OCI-LY7 (cell line): ENCODE measurements at regions not wholly inside any gene's neighbourhood (a gene's known extent, or its start where the extent isn't known, plus 50 kb on each side); places are given as distances from the start of the nearest gene placed in this dataset.

Source experiments
- BruUV-seq: library from RNA; stranded (reverse); fragments of 400-500 nt; replicated peaks from 2 replicates; lab custom pipeline; 2021; lab: Mats Ljungman, UMichigan
- CTCF ChIA-PET: fragments of 300-600 bp; sonication (Branson Sonifier 250); formaldehyde crosslinking; loops from one replicate; lab custom pipeline; 2022; ENCODE audit warnings: antibody characterized with exemption; ENCODE audit not compliant: unreplicated experiment; lab: Charles Lee
- POLR2A ChIA-PET: fragments of 300-600 bp; sonication (Branson Sonifier 250); formaldehyde crosslinking; loops from one replicate; lab custom pipeline; 2022; ENCODE audit warnings: antibody characterized with exemption; lab: Charles Lee
- DNase-seq: peaks from one replicate; pipeline ENCODE4 v3.0.0-alpha.2; 2015; ENCODE audit warnings: low spot score
- H2AFZ ChIP-seq: fragments of 200-600 bp; sonication (generic), shearing (Covaris generic); 2 replicates; pipeline ENCODE4 v1.6.1; 2014; ENCODE audit warnings: mild to moderate bottlenecking, antibody characterized with exemption, low read length, moderate library complexity
- H3K27ac ChIP-seq: fragments of 200-600 bp; sonication (generic); 2 replicates; pipeline ENCODE4 v1.5.1; 2014; ENCODE audit warnings: mixed run types, low read depth, mild to moderate bottlenecking, moderate library complexity, low read length, inconsistent platforms; ENCODE audit not compliant: poor library complexity, severe bottlenecking
- H3K36me3 ChIP-seq: fragments of 200-600 bp; sonication (generic); 2 replicates; pipeline ENCODE4 v1.6.1; 2014; ENCODE audit warnings: mild to moderate bottlenecking, antibody characterized with exemption, low read length, moderate library complexity, mixed read lengths; ENCODE audit not compliant: insufficient read depth
- H3K4me1 ChIP-seq: fragments of 200-600 bp; sonication (generic); 2 replicates; pipeline ENCODE4 v1.5.1; 2014; ENCODE audit warnings: mild to moderate bottlenecking, low read length; ENCODE audit not compliant: insufficient read depth, poor library complexity, severe bottlenecking
- H3K4me2 ChIP-seq: fragments of 200-600 bp; sonication (generic); 2 replicates; pipeline ENCODE4 v1.6.1; 2014; ENCODE audit warnings: mild to moderate bottlenecking, low read length
- H3K4me3 ChIP-seq: fragments of 200-600 bp; sonication (generic); 2 replicates; pipeline ENCODE4 v1.5.1; 2014; ENCODE audit warnings: mild to moderate bottlenecking, low read depth, low read length; ENCODE audit not compliant: poor library complexity, severe bottlenecking
- H3K79me2 ChIP-seq: fragments of 200-600 bp; sonication (generic); 2 replicates; pipeline ENCODE4 v1.6.1; 2016; ENCODE audit warnings: low read depth, mild to moderate bottlenecking, low read length, moderate library complexity, mixed read lengths; ENCODE audit not compliant: insufficient read depth
- H3K9me2 ChIP-seq: fragments of 200-600 bp; sonication (generic); 2 replicates; pipeline ENCODE4 v1.6.1; 2016; ENCODE audit warnings: mild to moderate bottlenecking, low read length, mixed read lengths; ENCODE audit not compliant: insufficient read depth
- H3K9me3 ChIP-seq: fragments of 200-600 bp; sonication (generic); 2 replicates; pipeline ENCODE4 v1.6.1; 2014; ENCODE audit warnings: mild to moderate bottlenecking, mixed run types, low read length, mixed read lengths
- H4K20me1 ChIP-seq: fragments of 200-600 bp; sonication (generic); 2 replicates; pipeline ENCODE4 v1.6.1; 2014; ENCODE audit warnings: mild to moderate bottlenecking, antibody characterized with exemption, low read length, moderate library complexity, mixed read lengths; ENCODE audit not compliant: insufficient read depth
- CTCF ChIP-seq: fragments of 200-600 bp; sonication (generic); conservative IDR thresholded peaks from 2 replicates; pipeline ENCODE4 v1.5.1; 2014; ENCODE audit warnings: mild to moderate bottlenecking, antibody characterized with exemption, low read length, moderate library complexity, mixed read lengths
- EZH2phosphoT487 ChIP-seq: fragments of 200-600 bp; sonication (generic); IDR thresholded peaks from 2 replicates; pipeline ENCODE4 v1.6.1; 2018; ENCODE audit warnings: low read depth, borderline replicate concordance, mild to moderate bottlenecking, mixed run types, antibody characterized with exemption, low read length, moderate library complexity, mixed read lengths
- intact Hi-C: fragments of 100-400 bp; cut with micrococcal nuclease; formaldehyde crosslinking; loops from one replicate; pipeline ENCODE4 v1.10.0; 2022; ENCODE audit not compliant: unreplicated experiment

- intact Hi-C loops = no loop called here
- no peak overlapping the region for H2AFZ ChIP-seq
- H3K4me3 ChIP-seq = no peak overlapping the region
- CTCF ChIA-PET = no interaction called here
- no peak overlapping the region for H3K27ac ChIP-seq
- H3K9me2 ChIP-seq = no peaks in the 10 kb centered on the region
- no TSS peak for BruUV-seq
- H4K20me1 ChIP-seq = no peaks in the 10 kb centered on the region
- TF ChIP-seq CTCF = no peak
- TF ChIP-seq EZH2phosphoT487 = no peak
- H3K36me3 ChIP-seq = no peaks in the 10 kb centered on the region
- DNase-seq = no peak
- no peaks in the 10 kb centered on the region for H3K4me1 ChIP-seq
- no peak overlapping the region for H3K4me2 ChIP-seq
- no peaks in the 10 kb centered on the region for H3K79me2 ChIP-seq
- H3K9me3 ChIP-seq = no peaks in the 10 kb centered on the region
- POLR2A ChIA-PET = no interaction called here
Observed at GRCh38 chr1:172874950-172875349, 175.8 kb downstream of the TNFSF18 start.

- no peak overlapping the region for H3K4me2 ChIP-seq
- no peak for TF ChIP-seq EZH2phosphoT487
- TF ChIP-seq CTCF = no peak
- BruUV-seq = no TSS peak
- CTCF ChIA-PET = no interaction called here
- H2AFZ ChIP-seq = no peak overlapping the region
- POLR2A ChIA-PET = no interaction called here
- no peak for DNase-seq
- no peaks in the 10 kb centered on the region for H3K4me1 ChIP-seq
- H3K79me2 ChIP-seq = no peaks in the 10 kb centered on the region
- H3K36me3 ChIP-seq = no peaks in the 10 kb centered on the region
- no peaks in the 10 kb centered on the region for H3K9me3 ChIP-seq
- no peak overlapping the region for H3K4me3 ChIP-seq
- intact Hi-C loops = no loop called here
- H3K27ac ChIP-seq = no peak overlapping the region
- no peaks in the 10 kb centered on the region for H4K20me1 ChIP-seq
- H3K9me2 ChIP-seq = no peaks in the 10 kb centered on the region
Observed at GRCh38 chr1:172875892-172876291, 174.8 kb downstream of the TNFSF18 start.

- no peaks in the 10 kb centered on the region for H3K79me2 ChIP-seq
- POLR2A ChIA-PET = interaction anchor here (0.9 to 1.3 kb wide), 2 partner anchors 10 to 23 kb away, joined by 3 to 5 read pairs; no protein-coding TSS in a partner anchor
- CTCF ChIA-PET = interaction anchor here (0.6 kb wide), 1 partner anchor 373 kb away, joined by 3 read pairs; no protein-coding TSS in a partner anchor
Observed at GRCh38 chr1:172882385-172882784, 168.4 kb downstream of the TNFSF18 start.

More at GRCh38 chr1:172882385-172882784, 168.4 kb downstream of the TNFSF18 start:
- no peaks in the 10 kb centered on the region for H3K36me3 ChIP-seq
- no peaks in the 10 kb centered on the region for H4K20me1 ChIP-seq
- H3K4me2 ChIP-seq = no peak overlapping the region
- peaks cover 8% of the 10 kb centered on the region for H3K4me1 ChIP-seq
- no peaks in the 10 kb centered on the region for H3K9me3 ChIP-seq
- no peak for DNase-seq
- no peak overlapping the region for H3K4me3 ChIP-seq
- TF ChIP-seq EZH2phosphoT487 = no peak
- TF ChIP-seq CTCF = no peak
- H2AFZ ChIP-seq = no peak overlapping the region
- intact Hi-C loops = no loop called here
- no peak overlapping the region for H3K27ac ChIP-seq
- H3K9me2 ChIP-seq = no peaks in the 10 kb centered on the region
- no TSS peak for BruUV-seq
